ENCODE measurements at regions not wholly inside any gene's neighbourhood (a gene's known extent, or its start where the extent isn't known, plus 50 kb on each side); places are given as distances from the start of the nearest gene placed in this dataset.

GRCh38 chr3:8336456-8336855 lies 165.2 kb upstream of the LMCD1 start:
- TF ChIP-seq ZNF207 (IDR thresholded peaks at IDR 0.05; ENCODE audit: borderline replicate concordance) (no peak), POLR2AphosphoS5 (IDR thresholded peaks at IDR 0.05; ENCODE audit: low read length) (no peak), NFXL1 (IDR thresholded peaks at IDR 0.05; ENCODE audit: borderline replicate concordance) (no peak), ZNF274 (IDR thresholded peaks at IDR 0.05; ENCODE audit: insufficient read depth, insufficient read length) (no peak), CTCF (IDR thresholded peaks at IDR 0.05 in 2 of 3, conservative IDR thresholded peaks at IDR 0.05 in 1 of 3; ENCODE audit: control insufficient read depth in 2 of 3, extremely low read depth in 1 of 3, insufficient read depth in 1 of 3, low read depth in 3 of 3, low read length in 3 of 3) (peak; percentile 11 to 29 (median 24); a peak in 2 of 6 replicates), IKZF1 (conservative IDR thresholded peaks at IDR 0.05) (no peak), YBX1 (IDR thresholded peaks at IDR 0.05) (no peak), CHD2 (IDR thresholded peaks at IDR 0.05; ENCODE audit: borderline replicate concordance, low read depth, low read length) (no peak), SP1 (IDR thresholded peaks at IDR 0.05; ENCODE audit: low read depth, low read length) (no peak), POLR2A (IDR thresholded peaks at IDR 0.05; ENCODE audit: low read depth, low read length) (no peak)
- TF ChIP-seq, protein P1, sequence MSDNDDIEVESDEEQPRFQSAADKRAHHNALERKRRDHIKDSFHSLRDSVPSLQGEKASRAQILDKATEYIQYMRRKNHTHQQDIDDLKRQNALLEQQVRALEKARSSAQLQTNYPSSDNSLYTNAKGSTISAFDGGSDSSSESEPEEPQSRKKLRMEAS (IDR thresholded peaks at IDR 0.05; ENCODE audit: low read depth, low read length), result no peak
